ENCODE measurements at regions not wholly inside any gene's neighbourhood (a gene's known extent, or its start where the extent isn't known, plus 50 kb on each side); places are given as distances from the start of the nearest gene placed in this dataset.
"Not testable (repeated sequence)": the region's sequence is repeated elsewhere in the genome, so short reads cannot be mapped to it uniquely, and the experiment has no call there.

GRCh38 chr7:42549866-42550485 lies 313.0 kb upstream of the GLI3 start:
- Mint-ChIP-seq H3K27ac (no peak overlapping the region), H3K4me3 (no peak overlapping the region), H3K9me3 (peaks cover 85% of the 10 kb centered on the region), H3K36me3 (ENCODE audit: low read depth) (peaks cover 25% of the 10 kb centered on the region), H3K27me3 (ENCODE audit: low read depth, poor library complexity) (peaks cover 6% of the 10 kb centered on the region), H3K4me1 (no peaks in the 10 kb centered on the region)
- no peak for DNase-seq
- TF ChIP-seq CTCF (IDR thresholded peaks at IDR 0.05), result no peak

- TF ChIP-seq CTCF (IDR thresholded peaks at IDR 0.05), result no peak
- Mint-ChIP-seq H3K4me1 (no peaks in the 10 kb centered on the region), H3K9me3 (peaks cover 85% of the 10 kb centered on the region), H3K36me3 (ENCODE audit: low read depth) (peaks cover 30% of the 10 kb centered on the region), H3K27ac (no peak overlapping the region), H3K4me3 (no peak overlapping the region), H3K27me3 (ENCODE audit: low read depth, poor library complexity) (peaks cover 3% of the 10 kb centered on the region)
- no peak for DNase-seq
Observed at GRCh38 chr7:42548816-42549611, 312.0 kb upstream of the GLI3 start.

GRCh38 chr7:42545049-42545724 lies 308.2 kb upstream of the GLI3 start:
- peaks cover 84% of the 10 kb centered on the region for H3K9me3 Mint-ChIP-seq
- no peaks in the 10 kb centered on the region for H3K4me1 Mint-ChIP-seq
- H3K4me3 Mint-ChIP-seq, result no peak overlapping the region
- DNase-seq, result no peak
- H3K36me3 Mint-ChIP-seq (ENCODE audit: low read depth), result peaks cover 26% of the 10 kb centered on the region
- peaks cover 3% of the 10 kb centered on the region for H3K27me3 Mint-ChIP-seq (ENCODE audit: low read depth, poor library complexity)
- no peak overlapping the region for H3K27ac Mint-ChIP-seq
- TF ChIP-seq CTCF (IDR thresholded peaks at IDR 0.05), result no peak

GRCh38 chr7:42543953-42544352 lies 306.9 kb upstream of the GLI3 start:
- H3K36me3 Mint-ChIP-seq (ENCODE audit: low read depth), result peaks cover 31% of the 10 kb centered on the region
- DNase-seq, result no peak
- TF ChIP-seq CTCF (IDR thresholded peaks at IDR 0.05), result no peak
- H3K27ac Mint-ChIP-seq, result no peak overlapping the region
- H3K4me1 Mint-ChIP-seq, result no peaks in the 10 kb centered on the region
- H3K27me3 Mint-ChIP-seq (ENCODE audit: low read depth, poor library complexity), result peaks cover 3% of the 10 kb centered on the region
- peaks cover 82% of the 10 kb centered on the region for H3K9me3 Mint-ChIP-seq
- no peak overlapping the region for H3K4me3 Mint-ChIP-seq

GRCh38 chr7:42542446-42542845 lies 305.4 kb upstream of the GLI3 start:
- H3K4me3 Mint-ChIP-seq; H3K27me3 Mint-ChIP-seq (ENCODE audit: low read depth, poor library complexity); H3K4me1 Mint-ChIP-seq; DNase-seq: not testable (repeated sequence)
- peak overlapping the region; percentile 11 for H3K27ac Mint-ChIP-seq
- peaks cover 80% of the 10 kb centered on the region for H3K9me3 Mint-ChIP-seq
- H3K36me3 Mint-ChIP-seq (ENCODE audit: low read depth), result peaks cover 26% of the 10 kb centered on the region

GRCh38 chr7:42534441-42534840 lies 297.4 kb upstream of the GLI3 start:
- Mint-ChIP-seq H3K4me1 (no peaks in the 10 kb centered on the region), H3K36me3 (ENCODE audit: low read depth) (peaks cover 19% of the 10 kb centered on the region), H3K27ac (no peak overlapping the region), H3K4me3 (no peak overlapping the region), H3K9me3 (peaks cover 54% of the 10 kb centered on the region), H3K27me3 (ENCODE audit: low read depth, poor library complexity) (no peaks in the 10 kb centered on the region)
- DNase-seq, result no peak
- TF ChIP-seq CTCF (IDR thresholded peaks at IDR 0.05), result no peak

All from nephron progenitor cell (in vitro differentiated cells).